T-cell (primary cell): ENCODE measurements at regions not wholly inside any gene's neighbourhood (a gene's known extent, or its start where the extent isn't known, plus 50 kb on each side); places are given as distances from the start of the nearest gene placed in this dataset.

Experiments used
- ATAC-seq, 4 experiments: fragments of 200-7000 bp in 3 of 4; fragments of 150-1000 bp in 1 of 4; cut with Tn5 transposase; replicated peaks in 1 of 4; 1 replicate in 3 of 4; 2 replicates in 1 of 4; pipeline ENCODE4 v1.10.0; 2021; ENCODE audit warnings: moderate library complexity in 3 of 4, mild to moderate bottlenecking in 2 of 4, moderate number of reproducible peaks in 1 of 4
- CTCF ChIA-PET, 2 donors: fragments of 300-600 bp; sonication (Branson Sonifier 250); formaldehyde crosslinking; loops; one replicate each; lab custom pipeline; 2022; ENCODE audit warnings: antibody characterized with exemption in 2 of 2; lab: Charles Lee
- POLR2A ChIA-PET, 2 donors: fragments of 300-600 bp; sonication (Branson Sonifier 250); formaldehyde crosslinking; loops; one replicate each; lab custom pipeline; 2022; ENCODE audit warnings: antibody characterized with exemption in 2 of 2; lab: Charles Lee
- DNase-seq, 35 experiments: peaks; one replicate each; pipeline versions ENCODE4 v3.0.0 to v3.0.0-alpha.2; 2013 to 2023
- H3K27ac ChIP-seq: one replicate; pipeline ENCODE4 v1.5.1; 2013; ENCODE audit warnings: low read length
- H3K27me3 ChIP-seq, 2 experiments: replicated peaks in 1 of 2; 1 replicate in 1 of 2; 2 replicates in 1 of 2; pipeline versions ENCODE4 v1.6.1 to v1.7.0; 2013; ENCODE audit warnings: low read length in 1 of 2, mixed read lengths in 1 of 2; ENCODE audit not compliant: control insufficient read depth in 2 of 2, insufficient read depth in 2 of 2; ENCODE audit errors: extremely low read depth in 1 of 2
- H3K36me3 ChIP-seq, 2 donors: 1 replicate in 1 of 2; 2 replicates in 1 of 2; pipeline versions ENCODE4 v1.6.1 to v1.7.0; 2013; ENCODE audit warnings: low read length in 1 of 2; ENCODE audit not compliant: control insufficient read depth in 2 of 2, insufficient read depth in 1 of 2; ENCODE audit errors: extremely low read depth in 1 of 2
- H3K4me1 ChIP-seq, 2 experiments: 1 replicate in 1 of 2; 2 replicates in 1 of 2; pipeline versions ENCODE4 v1.6.1 to v1.7.0; 2013; ENCODE audit warnings: low read length in 2 of 2, mixed read lengths in 1 of 2; ENCODE audit not compliant: insufficient read depth in 2 of 2, control insufficient read depth in 1 of 2; ENCODE audit errors: extremely low read depth in 1 of 2
- H3K4me3 ChIP-seq, 2 donors: 1 replicate in 1 of 2; 2 replicates in 1 of 2; pipeline versions ENCODE4 v1.5.1 to v1.7.0; 2013; ENCODE audit warnings: mild to moderate bottlenecking in 2 of 2, low read length in 1 of 2, moderate library complexity in 1 of 2; ENCODE audit not compliant: control insufficient read depth in 1 of 2; ENCODE audit errors: extremely low read depth in 1 of 2
- H3K9me3 ChIP-seq: 2 replicates; pipeline ENCODE4 v1.7.0; 2013
- H3K27ac Mint-ChIP-seq, 2 donors: one replicate each; pipeline ENCODE4 v1.8.0; 2020 to 2021; ENCODE audit warnings: mild to moderate bottlenecking in 2 of 2, mixed read lengths in 2 of 2
- H3K27me3 Mint-ChIP-seq, 2 donors: one replicate each; pipeline ENCODE4 v1.8.0; 2021 to 2022; ENCODE audit warnings: mixed read lengths in 2 of 2
- H3K36me3 Mint-ChIP-seq: one replicate; pipeline ENCODE4 v1.8.0; 2021; ENCODE audit warnings: mixed read lengths
- H3K4me1 Mint-ChIP-seq, 3 donors: one replicate each; pipeline ENCODE4 v1.8.0; 2020 to 2022; ENCODE audit warnings: mixed read lengths in 3 of 3, mild to moderate bottlenecking in 1 of 3
- H3K4me3 Mint-ChIP-seq, 3 donors: one replicate each; pipeline ENCODE4 v1.8.0; 2020 to 2022; ENCODE audit warnings: mild to moderate bottlenecking in 3 of 3, mixed read lengths in 3 of 3, moderate library complexity in 3 of 3
- H3K9me3 Mint-ChIP-seq, 3 donors: one replicate each; pipeline ENCODE4 v1.8.0; 2020 to 2022; ENCODE audit warnings: mixed read lengths in 3 of 3
- WGBS: methylation state at CpG from one replicate; pipeline ENCODE4 v1.1.5; 2013; ENCODE audit warnings: missing lambda C conversion rate; ENCODE audit not compliant: insufficient coverage; 5-methylcytosine and 5-hydroxymethylcytosine counted together

- Mint-ChIP-seq H3K4me3 (no peak overlapping the region), H3K27ac (no peak overlapping the region), H3K27me3 (no peaks in the 10 kb centered on the region), H3K9me3 (peaks cover under 1 to 18% (median 6%) of the 10 kb centered on the region in 3 donors), H3K4me1 (no peaks in the 10 kb centered on the region), H3K36me3 (no peaks in the 10 kb centered on the region)
- DNase-seq (no peak), ATAC-seq (no peak)
- ChIA-PET POLR2A (no interaction called here), CTCF (no interaction called here)
- Histone ChIP-seq H3K36me3 (no peaks in the 10 kb centered on the region), H3K27me3 (no peaks in the 10 kb centered on the region), H3K27ac (no peak overlapping the region), H3K4me3 (no peak overlapping the region), H3K4me1 (no peaks in the 10 kb centered on the region), H3K9me3 (no peaks in the 10 kb centered on the region)
- 90% methylated on average over 5 of the region's 5 CpGs for WGBS
These were observed 385.1 kb downstream of the LMX1A start for GRCh38 chr1:164971391-164971790.

- ATAC-seq (no peak), DNase-seq (no peak)
- Histone ChIP-seq H3K36me3 (no peaks in the 10 kb centered on the region), H3K4me1 (no peaks in the 10 kb centered on the region), H3K9me3 (no peaks in the 10 kb centered on the region), H3K4me3 (no peak overlapping the region), H3K27ac (no peak overlapping the region), H3K27me3 (no peaks in the 10 kb centered on the region)
- ChIA-PET CTCF (no interaction called here), POLR2A (no interaction called here)
- H3K4me1 Mint-ChIP-seq, result no peaks in the 10 kb centered on the region
- no peak overlapping the region for H3K4me3 Mint-ChIP-seq
- no peak overlapping the region for H3K27ac Mint-ChIP-seq
- no CpG with 5 or more reads among the region's 2 CpGs for WGBS
- H3K27me3 Mint-ChIP-seq, result no peaks in the 10 kb centered on the region
- H3K36me3 Mint-ChIP-seq, result no peaks in the 10 kb centered on the region
- H3K9me3 Mint-ChIP-seq, result peaks cover 3 to 20% (median 6%) of the 10 kb centered on the region in 3 donors
These were observed 387.3 kb downstream of the LMX1A start for GRCh38 chr1:164969253-164969652.

DNA sequence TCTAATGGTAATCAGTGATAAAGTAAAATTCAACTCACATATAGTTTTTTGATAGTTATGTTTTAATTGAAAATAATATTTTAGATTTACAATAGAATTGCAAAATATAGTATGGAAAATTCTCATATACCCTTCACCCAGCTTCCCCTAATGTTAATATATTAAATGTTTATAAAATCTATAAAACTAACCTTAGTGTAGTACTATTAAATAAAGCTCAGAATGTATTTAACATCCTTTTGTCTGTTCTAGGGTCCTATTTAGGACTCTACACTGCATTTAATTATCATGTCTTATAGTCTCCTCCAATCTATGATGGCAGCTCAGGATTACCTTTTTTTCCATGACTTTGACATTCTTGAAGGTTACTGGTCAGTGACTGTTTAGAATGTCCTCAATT, 389.2 kb downstream of the LMX1A start:
- no peaks in the 10 kb centered on the region for H3K4me1 Mint-ChIP-seq
- Histone ChIP-seq H3K36me3 (no peaks in the 10 kb centered on the region), H3K9me3 (no peaks in the 10 kb centered on the region), H3K4me3 (no peak overlapping the region), H3K27ac (no peak overlapping the region), H3K4me1 (no peaks in the 10 kb centered on the region), H3K27me3 (no peaks in the 10 kb centered on the region)
- H3K27ac Mint-ChIP-seq, result no peak overlapping the region
- no peaks in the 10 kb centered on the region for H3K36me3 Mint-ChIP-seq
- CTCF ChIA-PET, result no interaction called here
- POLR2A ChIA-PET, result no interaction called here
- H3K4me3 Mint-ChIP-seq, result no peak overlapping the region
- H3K27me3 Mint-ChIP-seq, result no peaks in the 10 kb centered on the region
- no peak for DNase-seq
- peaks cover 2 to 24% (median 5%) of the 10 kb centered on the region in 3 donors for H3K9me3 Mint-ChIP-seq
- no peak for ATAC-seq

DNA sequence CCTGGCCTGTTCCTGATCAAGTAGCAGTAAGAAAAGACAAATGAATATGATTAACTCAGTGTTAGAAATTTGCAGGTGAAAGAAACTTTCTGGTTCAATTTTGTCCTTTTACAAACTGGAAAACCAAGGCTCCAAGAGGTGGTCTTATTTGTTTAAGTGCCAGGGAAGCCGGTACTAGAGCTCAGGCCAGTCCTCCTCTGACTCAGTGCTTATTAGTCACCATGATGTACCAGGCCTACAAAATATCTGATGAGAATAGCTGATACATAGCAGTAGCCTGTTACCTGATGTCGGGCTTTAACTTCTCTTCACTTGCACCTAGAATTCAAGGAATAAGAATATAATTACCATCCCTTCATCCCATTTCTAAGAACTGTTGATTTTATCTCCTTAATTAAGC, 394.8 kb downstream of the LMX1A start:
- no peaks in the 10 kb centered on the region for H3K36me3 Mint-ChIP-seq
- H3K9me3 Mint-ChIP-seq, result peaks cover 0 to 18% (median 9%) of the 10 kb centered on the region in 3 donors
- H3K27me3 Mint-ChIP-seq, result no peaks in the 10 kb centered on the region
- Histone ChIP-seq H3K4me3 (no peak overlapping the region), H3K36me3 (no peaks in the 10 kb centered on the region), H3K9me3 (no peaks in the 10 kb centered on the region), H3K27ac (no peak overlapping the region), H3K4me1 (no peaks in the 10 kb centered on the region), H3K27me3 (no peaks in the 10 kb centered on the region)
- 80% methylated on average over 1 of the region's 2 CpGs for WGBS
- ChIA-PET POLR2A (no interaction called here), CTCF (no interaction called here)
- no peak overlapping the region for H3K27ac Mint-ChIP-seq
- DNase-seq, result no peak
- H3K4me3 Mint-ChIP-seq, result no peak overlapping the region
- no peak for ATAC-seq
- no peaks in the 10 kb centered on the region for H3K4me1 Mint-ChIP-seq

GRCh38 chr1:164958982-164959768, 397.3 kb downstream of the LMX1A start:
- 78% methylated on average over 4 of the region's 6 CpGs for WGBS
- Mint-ChIP-seq H3K27ac (no peak overlapping the region), H3K36me3 (no peaks in the 10 kb centered on the region), H3K9me3 (peaks cover 0 to 14% (median 5%) of the 10 kb centered on the region in 3 donors), H3K4me3 (no peak overlapping the region), H3K27me3 (no peaks in the 10 kb centered on the region), H3K4me1 (no peaks in the 10 kb centered on the region)
- ChIA-PET CTCF (no interaction called here), POLR2A (no interaction called here)
- H3K36me3 ChIP-seq, result no peaks in the 10 kb centered on the region
- no peaks in the 10 kb centered on the region for H3K9me3 ChIP-seq
- no peak overlapping the region for H3K4me3 ChIP-seq
- DNase-seq (no peak), ATAC-seq (no peak)
- no peaks in the 10 kb centered on the region for H3K4me1 ChIP-seq
- no peak overlapping the region for H3K27ac ChIP-seq
- H3K27me3 ChIP-seq, result no peaks in the 10 kb centered on the region

DNA sequence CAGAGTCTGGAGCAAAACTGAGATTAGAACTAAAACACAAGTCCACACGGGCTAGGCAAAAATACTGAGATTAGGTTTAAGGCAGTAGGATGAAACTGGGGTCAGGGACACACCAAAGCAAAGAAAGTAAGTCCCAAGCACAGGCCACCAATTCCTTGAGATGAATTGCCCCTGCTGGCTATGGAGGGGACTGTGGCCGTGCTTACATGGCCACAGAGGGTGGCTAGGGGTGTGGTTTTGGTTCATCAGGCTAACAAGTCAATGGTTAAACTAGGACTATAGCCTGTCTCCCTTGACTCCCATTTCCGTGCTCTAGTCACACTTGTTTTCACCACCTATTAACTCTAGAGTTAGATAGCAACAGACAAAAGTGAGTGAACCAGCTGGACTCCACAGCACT, 394.8 kb downstream of the PBX1 start:
- ATAC-seq (no peak), DNase-seq (no peak)
- no peak overlapping the region for H3K4me3 ChIP-seq
- no peak overlapping the region for H3K27ac ChIP-seq
- POLR2A ChIA-PET, result no interaction called here
- 0% methylated on average over 1 of the region's 3 CpGs for WGBS
- CTCF ChIA-PET, result no interaction called here
- H3K27ac Mint-ChIP-seq, result no peak overlapping the region
- no peaks in the 10 kb centered on the region for H3K36me3 Mint-ChIP-seq
- H3K4me3 Mint-ChIP-seq, result no peak overlapping the region
- no peaks in the 10 kb centered on the region for H3K36me3 ChIP-seq
- H3K9me3 Mint-ChIP-seq, result peaks cover 6 to 15% (median 9%) of the 10 kb centered on the region in 3 donors
- no peaks in the 10 kb centered on the region for H3K4me1 ChIP-seq
- H3K9me3 ChIP-seq, result no peaks in the 10 kb centered on the region
- H3K27me3 Mint-ChIP-seq, result no peaks in the 10 kb centered on the region
- H3K27me3 ChIP-seq, result no peaks in the 10 kb centered on the region
- no peaks in the 10 kb centered on the region for H3K4me1 Mint-ChIP-seq

- peaks cover 11 to 20% (median 16%) of the 10 kb centered on the region in 3 donors for H3K9me3 Mint-ChIP-seq
- no peaks in the 10 kb centered on the region for H3K27me3 Mint-ChIP-seq
- WGBS, result no CpG with 5 or more reads among the region's 1 CpG
- DNase-seq (no peak), ATAC-seq (no peak)
- Histone ChIP-seq H3K36me3 (no peaks in the 10 kb centered on the region), H3K27me3 (no peaks in the 10 kb centered on the region), H3K27ac (no peak overlapping the region), H3K4me1 (no peaks in the 10 kb centered on the region), H3K4me3 (no peak overlapping the region), H3K9me3 (peaks cover under 1% of the 10 kb centered on the region)
- H3K4me3 Mint-ChIP-seq, result no peak overlapping the region
- POLR2A ChIA-PET, result no interaction called here
- H3K27ac Mint-ChIP-seq, result no peak overlapping the region
- CTCF ChIA-PET, result no interaction called here
- H3K36me3 Mint-ChIP-seq, result no peaks in the 10 kb centered on the region
- H3K4me1 Mint-ChIP-seq, result no peaks in the 10 kb centered on the region
These were observed 394.1 kb downstream of the PBX1 start for GRCh38 chr1:164953098-164953497.
